Stomach (tissue), 8 donors: ENCODE measurements at regions not wholly inside any gene's neighbourhood (a gene's known extent, or its start where the extent isn't known, plus 50 kb on each side); places are given as distances from the start of the nearest gene placed in this dataset.

Experiments
- DNase-seq, 2 donors: peaks; one replicate each; pipeline versions ENCODE4 v3.0.0 to v3.0.0-alpha.2; 2013 to 2019
- H3K27ac ChIP-seq, 5 donors: fragments of 200-600 bp in 4 of 5; sonication (generic) in 4 of 5; one replicate each; pipeline ENCODE4 v1.5.1; 2013 to 2019; ENCODE audit warnings: mild to moderate bottlenecking in 1 of 5, moderate library complexity in 1 of 5
- H3K27me3 ChIP-seq, 3 donors: fragments of 200-600 bp; sonication (generic); one replicate each; pipeline ENCODE4 v1.5.1; 2017 to 2019; ENCODE audit warnings: mixed run types in 1 of 3
- H3K36me3 ChIP-seq, 4 donors: fragments of 200-600 bp; sonication (generic); 1 replicate in 3 of 4; 2 replicates in 1 of 4; pipeline ENCODE4 v1.5.1; 2016 to 2019
- H3K4me1 ChIP-seq, 4 donors: fragments of 200-600 bp; sonication (generic); one replicate each; pipeline ENCODE4 v1.5.1; 2016 to 2019
- H3K4me3 ChIP-seq, 4 donors: fragments of 200-600 bp; sonication (generic) in 3 of 4; one replicate each; pipeline ENCODE4 v1.5.1; 2016 to 2019; ENCODE audit warnings: mild to moderate bottlenecking in 1 of 4
- H3K9me3 ChIP-seq, 4 donors: fragments of 200-600 bp; sonication (generic); one replicate each; pipeline ENCODE4 v1.5.1; 2016 to 2019
- CTCF ChIP-seq, 7 experiments: fragments of 450-650 bp in 4 of 7; fragments of 200-600 bp in 3 of 7; sonication (generic) in 3 of 7; IDR thresholded peaks; one replicate each; pipeline ENCODE4 v1.5.1; 2016 to 2019; ENCODE audit warnings: antibody characterized with exemption in 7 of 7, control low read depth in 2 of 7, mild to moderate bottlenecking in 1 of 7
- EP300 ChIP-seq: sonication (generic); formaldehyde crosslinking; IDR thresholded peaks from one replicate; pipeline ENCODE4 v1.6.1; 2017; ENCODE audit warnings: antibody characterized with exemption
- POLR2A ChIP-seq, 4 donors: fragments of 450-650 bp; IDR thresholded peaks; one replicate each; pipeline ENCODE4 v1.6.1; 2016; ENCODE audit warnings: antibody characterized with exemption in 4 of 4, control low read depth in 2 of 4, mild to moderate bottlenecking in 1 of 4, moderate library complexity in 1 of 4
- POLR2AphosphoS5 ChIP-seq, 3 donors: sonication (generic); formaldehyde crosslinking; IDR thresholded peaks; one replicate each; pipeline ENCODE4 v1.6.1; 2016; ENCODE audit warnings: antibody characterized with exemption in 3 of 3
- WGBS, 5 donors: extraction: QIAGEN DNeasy Blood & Tissue Kit in 3 of 5; methylation state at CpG; one replicate each; pipeline versions ENCODE4 v1.1.5 to v1.1.7; 2013 to 2018; 5-methylcytosine and 5-hydroxymethylcytosine counted together
- intact Hi-C: fragments of 100-400 bp; cut with DNase I; formaldehyde crosslinking; loops from one replicate; pipeline ENCODE4 v1.15.1; 2023; ENCODE audit warnings: low total_unique reads
- donor health status: healthy with polysubstance abuse.
- donor health status: Bipolar disorder and iron deficiency.
- donor health status: healthy.

GRCh38 chr2:150767991-150768746 is 280.7 kb upstream of the RND3 start:
- intact Hi-C loops = no loop called here
- DNase-seq = no peak
- Histone ChIP-seq H3K4me3 (no peak overlapping the region), H3K9me3 (no peaks in the 10 kb centered on the region), H3K36me3 (no peaks in the 10 kb centered on the region), H3K4me1 (no peaks in the 10 kb centered on the region), H3K27me3 (no peaks in the 10 kb centered on the region), H3K27ac (no peak overlapping the region)
- TF ChIP-seq POLR2A (IDR thresholded peaks at IDR 0.05) (no peak), EP300 (no peak), POLR2AphosphoS5 (IDR thresholded peaks at IDR 0.05) (no peak), CTCF (IDR thresholded peaks at IDR 0.05) (no peak)
- 60 to 75% (median 69%) methylated on average over 5 of the region's 5 CpGs for WGBS, 5 donors

GRCh38 chr2:150762571-150762970 is 275.1 kb upstream of the RND3 start:
- H3K36me3 ChIP-seq = no peaks in the 10 kb centered on the region
- intact Hi-C loops = no loop called here
- 14 to 64% (median 35%) methylated on average over 2 of the region's 2 CpGs for WGBS, 5 donors
- H3K4me3 ChIP-seq = no peak overlapping the region
- no peaks in the 10 kb centered on the region for H3K9me3 ChIP-seq
- TF ChIP-seq CTCF (IDR thresholded peaks at IDR 0.05) (no peak), POLR2AphosphoS5 (IDR thresholded peaks at IDR 0.05) (no peak), EP300 (no peak), POLR2A (IDR thresholded peaks at IDR 0.05) (no peak)
- peaks cover 0 to 9% (median 0%) of the 10 kb centered on the region in 4 donors for H3K4me1 ChIP-seq
- H3K27me3 ChIP-seq = no peaks in the 10 kb centered on the region
- H3K27ac ChIP-seq = no peak overlapping the region
- peak in 1 of 2 donors; percentile 16 for DNase-seq

DNA sequence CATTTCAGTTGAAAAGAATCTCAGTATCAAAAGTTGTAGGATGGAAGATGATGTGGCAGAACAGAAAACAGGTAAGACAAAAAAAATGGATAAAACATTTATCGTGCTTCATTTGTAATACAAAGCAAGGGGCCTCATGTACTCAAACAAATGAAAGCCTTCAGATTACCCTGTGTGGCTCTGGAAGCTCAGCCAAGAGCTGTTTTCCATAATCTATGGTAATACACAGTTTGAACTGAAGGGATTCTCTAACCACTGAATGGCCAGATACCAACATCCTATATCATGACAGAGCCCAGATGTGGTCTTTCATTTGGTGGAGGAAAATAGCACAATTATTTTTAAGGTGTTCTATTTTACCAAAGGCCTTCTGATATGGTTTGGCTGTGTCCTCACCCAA is 272.1 kb upstream of the RND3 start:
- no peaks in the 10 kb centered on the region for H3K9me3 ChIP-seq
- no peaks in the 10 kb centered on the region for H3K27me3 ChIP-seq
- H3K27ac ChIP-seq = no peak overlapping the region
- H3K4me3 ChIP-seq = no peak overlapping the region
- peaks cover 0 to 9% (median 0%) of the 10 kb centered on the region in 4 donors for H3K4me1 ChIP-seq
- no peak for DNase-seq
- intact Hi-C loops = no loop called here
- WGBS, 5 donors = 0% methylated on average over 1 of the region's 1 CpG
- TF ChIP-seq EP300 (no peak), CTCF (IDR thresholded peaks at IDR 0.05) (no peak), POLR2A (IDR thresholded peaks at IDR 0.05) (no peak), POLR2AphosphoS5 (IDR thresholded peaks at IDR 0.05) (no peak)
- H3K36me3 ChIP-seq = no peaks in the 10 kb centered on the region

DNA sequence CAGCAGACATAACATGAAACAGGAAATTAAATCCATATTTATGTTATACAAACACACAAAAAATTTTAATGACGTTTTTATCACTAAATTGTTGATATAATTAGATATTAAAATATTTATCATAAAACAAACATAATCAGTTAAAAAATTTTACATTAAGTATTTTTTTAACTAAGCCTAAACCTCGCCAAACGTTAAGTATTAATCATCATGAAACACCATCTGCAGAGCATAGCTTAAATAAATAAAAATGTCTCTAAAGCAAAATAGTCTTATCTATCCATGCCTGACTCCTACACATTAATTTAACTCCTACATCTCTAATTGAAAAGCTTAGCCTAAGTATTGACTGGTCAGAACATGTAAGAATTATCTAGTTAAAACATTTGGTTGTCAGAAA is 271.6 kb upstream of the RND3 start:
- no peak overlapping the region for H3K27ac ChIP-seq
- no peak overlapping the region for H3K4me3 ChIP-seq
- DNase-seq = no peak
- TF ChIP-seq EP300 (no peak), POLR2AphosphoS5 (IDR thresholded peaks at IDR 0.05) (no peak), POLR2A (IDR thresholded peaks at IDR 0.05) (no peak), CTCF (IDR thresholded peaks at IDR 0.05) (no peak)
- H3K4me1 ChIP-seq = peaks cover 0 to 9% (median 0%) of the 10 kb centered on the region in 4 donors
- intact Hi-C loops = no loop called here
- WGBS, 5 donors = 18 to 45% (median 26%) methylated on average over 3 of the region's 3 CpGs
- no peaks in the 10 kb centered on the region for H3K27me3 ChIP-seq
- H3K36me3 ChIP-seq = no peaks in the 10 kb centered on the region
- H3K9me3 ChIP-seq = no peaks in the 10 kb centered on the region
